GM18517 (cell line): ENCODE measurements at regions not wholly inside any gene's neighbourhood (a gene's known extent, or its start where the extent isn't known, plus 50 kb on each side); places are given as distances from the start of the nearest gene placed in this dataset.
"Not testable (repeated sequence)": the region's sequence is repeated elsewhere in the genome, so short reads cannot be mapped to it uniquely, and the experiment has no call there.

ENCODE experiments used
- ATAC-seq: cut with Tn5 transposase; IDR thresholded peaks from one replicate; pipeline ENCODE4 v1.9.1; 2021; ENCODE audit warnings: mild to moderate bottlenecking, moderate library complexity; ENCODE audit not compliant: unreplicated experiment

DNA sequence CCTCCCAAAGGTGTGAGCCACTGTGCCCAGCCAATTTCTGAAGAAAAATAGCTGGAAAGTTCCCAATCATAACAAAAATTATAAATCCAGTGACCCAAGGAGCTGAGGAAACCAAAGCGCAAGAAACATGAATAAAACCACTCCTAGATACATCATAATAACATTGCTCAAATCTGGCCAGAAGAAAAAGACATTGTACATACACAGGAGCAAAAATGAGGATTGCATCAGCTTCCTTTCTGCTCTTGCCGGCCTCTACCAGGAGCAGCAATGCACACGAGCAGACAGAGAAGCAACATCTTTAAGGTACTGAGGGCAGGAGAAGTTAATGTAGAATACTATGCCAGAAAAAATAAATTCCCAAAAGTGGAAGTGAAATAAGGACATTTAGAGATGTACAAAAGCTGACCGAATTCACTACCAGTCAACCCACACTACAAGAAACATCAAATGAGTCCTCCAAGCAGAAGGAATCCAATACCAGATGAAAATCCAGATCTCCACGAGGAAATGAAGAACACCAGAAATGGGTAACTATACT, 127.0 kb upstream of the NBPF11 start:
- not testable (repeated sequence) for ATAC-seq

DNA sequence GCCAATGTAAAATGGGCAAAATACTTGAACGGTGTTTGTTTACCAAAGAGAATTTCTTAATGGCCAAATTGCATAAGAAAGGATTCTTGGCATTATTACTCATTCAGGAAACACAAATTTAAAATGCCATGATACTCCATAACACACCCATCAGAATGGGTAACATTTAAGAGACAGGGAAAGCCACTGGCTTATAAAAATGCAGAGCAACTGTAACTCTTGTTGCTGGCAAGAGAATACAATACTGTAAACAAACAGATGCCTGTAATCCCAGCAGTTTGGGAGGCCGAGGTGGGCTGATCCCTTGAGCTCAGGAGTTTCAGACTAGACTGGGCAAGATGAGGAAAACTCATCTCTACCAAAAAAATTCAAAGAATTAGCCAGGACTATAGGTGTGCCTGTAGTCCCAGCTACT, 125.8 kb upstream of the NBPF11 start:
- not testable (repeated sequence) for ATAC-seq

DNA sequence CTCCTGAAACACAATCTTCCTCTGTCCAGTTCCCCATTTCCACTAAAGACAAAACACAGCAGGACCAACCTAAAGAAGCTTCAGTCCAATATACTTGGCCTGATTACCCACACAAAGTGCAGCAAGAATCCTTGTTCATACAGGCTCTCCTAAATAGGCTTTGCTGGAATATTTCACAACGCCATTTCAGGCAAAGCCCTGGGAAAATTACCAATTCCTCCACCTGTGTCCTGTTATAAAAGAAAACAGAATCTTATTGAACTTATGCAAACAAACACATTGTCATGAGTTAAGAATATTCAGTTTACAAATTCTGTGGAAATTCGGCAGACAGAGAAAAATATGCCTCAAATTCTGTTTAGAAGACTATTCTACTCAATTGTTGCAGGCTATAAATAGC, 115.0 kb upstream of the NBPF11 start:
- not testable (repeated sequence) for ATAC-seq

DNA sequence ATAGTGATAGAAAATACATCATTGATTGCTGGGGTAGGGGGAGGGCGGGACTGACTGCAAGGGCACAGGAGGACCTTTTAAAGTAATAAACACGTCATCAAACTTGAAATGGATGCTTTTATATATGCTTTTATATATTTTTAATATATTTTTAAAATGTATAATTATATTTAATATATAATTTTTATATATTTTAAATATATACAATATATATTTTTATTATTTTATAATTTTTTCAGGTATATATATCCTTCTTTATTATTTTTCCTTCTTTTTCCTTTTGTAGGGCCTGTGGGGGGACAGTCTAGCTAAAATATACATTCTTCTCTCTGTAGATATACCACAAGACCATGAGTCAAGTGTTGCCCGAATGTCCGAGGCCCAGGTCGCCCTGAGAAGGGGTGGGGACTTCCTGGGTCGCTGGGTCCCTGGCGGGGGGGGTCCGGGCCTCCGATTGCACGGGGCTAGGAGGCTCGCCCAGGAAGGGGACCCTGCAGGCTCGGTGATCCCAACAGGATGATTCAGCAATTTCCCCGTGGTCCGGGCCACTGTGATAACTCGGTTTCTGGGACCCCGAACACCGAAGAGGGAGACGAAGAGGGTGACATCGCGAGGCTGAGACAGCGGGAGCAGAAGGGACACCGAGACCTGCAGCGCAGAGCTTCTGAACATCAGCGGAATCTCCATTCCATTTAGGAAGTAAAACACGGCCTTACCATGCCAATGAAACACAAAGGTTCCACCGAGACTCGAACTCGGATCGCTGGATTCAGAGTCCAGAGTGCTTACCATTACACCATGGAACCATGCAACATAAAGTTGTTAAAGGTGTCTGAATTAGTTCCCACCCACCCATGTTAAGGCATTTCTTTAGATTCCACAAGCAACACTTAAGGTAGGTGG, 112.5 kb upstream of the NBPF11 start:
- ATAC-seq, result no peak

GRCh38 chr1:148263906-148264255, 111.8 kb upstream of the NBPF11 start:
- ATAC-seq, result no peak

DNA sequence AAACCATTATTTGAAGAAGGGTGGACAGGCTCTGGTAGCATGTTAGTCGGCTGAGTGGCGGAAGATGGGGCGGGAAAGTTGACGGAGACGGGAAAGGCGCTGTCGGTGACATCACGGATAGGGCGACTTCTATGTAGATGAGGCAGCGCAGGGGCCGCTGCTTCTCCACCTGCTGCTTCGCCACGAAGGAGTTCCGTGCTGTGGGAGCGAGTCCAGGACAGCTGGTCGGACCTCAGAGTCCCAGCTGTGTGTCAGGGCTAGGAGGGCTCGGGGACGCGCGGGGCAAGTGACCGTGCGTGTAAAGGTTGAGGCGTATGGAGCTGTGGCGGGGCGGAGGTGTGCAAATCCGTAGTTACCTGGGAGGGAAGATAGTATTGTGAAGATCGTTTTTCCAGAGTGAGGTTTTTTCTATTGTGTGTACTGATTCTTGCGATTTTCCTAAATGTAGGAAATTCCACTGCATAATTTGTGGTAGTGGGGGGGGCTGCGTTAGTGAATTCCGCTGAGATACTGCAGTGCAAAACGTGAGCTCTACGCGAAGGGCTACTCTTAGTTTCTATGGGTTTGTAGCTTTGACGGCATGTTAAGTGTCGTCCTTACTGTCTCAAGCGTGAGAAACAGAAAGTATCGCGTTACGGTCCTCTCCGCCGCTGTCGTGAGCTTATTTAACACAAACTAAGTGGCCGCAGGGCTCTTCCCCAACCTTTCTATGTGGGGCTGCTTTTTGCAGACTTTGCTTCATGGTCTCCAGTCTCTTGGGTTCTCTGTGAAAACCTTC, 111.2 kb upstream of the NBPF11 start:
- ATAC-seq, result peak; percentile 81

DNA sequence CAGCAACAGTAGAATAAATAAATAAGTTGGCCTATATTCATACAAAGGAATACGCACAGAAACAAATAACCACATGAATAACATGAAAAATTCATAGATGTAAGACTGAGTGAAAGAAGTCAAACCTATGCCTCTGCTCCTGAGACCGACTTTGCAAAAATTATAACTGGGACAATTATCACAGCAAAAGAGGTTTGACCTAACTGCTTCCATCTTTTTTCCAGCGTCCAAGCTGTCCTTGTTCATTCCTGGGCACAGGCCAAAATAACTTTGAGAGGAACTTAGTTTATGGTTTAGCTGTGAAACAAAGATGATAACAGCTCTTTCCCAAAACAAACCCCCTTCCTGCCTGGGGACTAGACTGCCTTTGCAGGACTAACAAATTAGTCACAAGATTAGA, 109.6 kb upstream of the NBPF11 start:
- ATAC-seq, result not testable (repeated sequence)

- not testable (repeated sequence) for ATAC-seq
These were observed 105.8 kb upstream of the NBPF11 start for GRCh38 chr1:148257886-148258285.

- ATAC-seq, result not testable (repeated sequence)
These were observed 102.7 kb upstream of the NBPF11 start for GRCh38 chr1:148254611-148255429.

- not testable (repeated sequence) for ATAC-seq
These were observed 101.7 kb upstream of the NBPF11 start for GRCh38 chr1:148253808-148254207.

DNA sequence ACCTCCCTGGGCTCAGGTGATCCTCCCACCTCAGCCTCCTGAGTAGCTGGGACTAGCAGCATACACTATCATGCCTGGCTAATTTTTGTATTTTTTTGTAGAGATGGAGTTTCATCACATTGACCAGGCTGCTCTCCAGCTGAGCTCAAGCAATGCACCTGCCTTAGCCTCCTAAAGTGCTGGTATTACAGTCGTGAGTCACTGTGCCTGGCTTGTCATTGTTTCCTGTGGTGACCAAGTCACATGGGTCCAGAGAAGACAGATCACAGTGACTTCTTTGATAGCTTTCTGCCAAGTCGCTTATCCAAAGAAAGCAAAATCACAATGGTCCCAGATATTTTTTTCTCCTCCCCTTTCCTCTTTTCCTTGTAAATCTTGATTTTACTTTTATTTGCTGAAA, 96.7 kb upstream of the NBPF11 start:
- not testable (repeated sequence) for ATAC-seq

DNA sequence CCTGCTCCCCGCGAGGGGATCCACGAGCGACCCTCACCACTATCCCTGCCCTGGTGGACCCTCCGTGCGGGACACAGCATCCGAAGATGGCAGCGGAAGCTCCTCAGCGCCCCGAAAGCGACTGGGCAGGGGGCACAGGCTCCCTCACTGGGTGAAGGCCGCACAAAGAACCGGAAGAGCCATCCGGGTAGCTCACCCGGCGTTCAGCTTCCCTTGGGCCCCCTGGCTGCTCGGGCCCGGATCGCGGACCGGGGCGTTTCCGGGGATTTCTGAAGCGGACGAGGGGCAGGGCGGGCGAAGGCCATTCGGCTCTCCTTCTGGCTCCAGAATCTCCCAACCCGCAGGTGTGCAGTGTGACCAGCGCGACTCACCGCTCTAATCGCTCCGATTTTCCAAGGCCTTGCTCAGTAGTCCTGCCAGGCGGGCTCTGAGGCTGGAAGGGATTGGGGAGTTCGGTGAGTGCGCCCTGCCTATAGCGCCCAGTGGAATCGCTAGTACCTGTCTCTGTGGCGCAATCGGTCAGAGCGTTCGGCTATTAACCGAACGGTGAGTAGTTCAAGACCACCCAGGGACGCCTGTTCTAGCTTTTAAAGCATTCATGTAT, 94.3 kb upstream of the NBPF11 start:
- not testable (repeated sequence) for ATAC-seq

- ATAC-seq, result not testable (repeated sequence)
These were observed 93.8 kb upstream of the NBPF11 start for GRCh38 chr1:148245843-148246242.

DNA sequence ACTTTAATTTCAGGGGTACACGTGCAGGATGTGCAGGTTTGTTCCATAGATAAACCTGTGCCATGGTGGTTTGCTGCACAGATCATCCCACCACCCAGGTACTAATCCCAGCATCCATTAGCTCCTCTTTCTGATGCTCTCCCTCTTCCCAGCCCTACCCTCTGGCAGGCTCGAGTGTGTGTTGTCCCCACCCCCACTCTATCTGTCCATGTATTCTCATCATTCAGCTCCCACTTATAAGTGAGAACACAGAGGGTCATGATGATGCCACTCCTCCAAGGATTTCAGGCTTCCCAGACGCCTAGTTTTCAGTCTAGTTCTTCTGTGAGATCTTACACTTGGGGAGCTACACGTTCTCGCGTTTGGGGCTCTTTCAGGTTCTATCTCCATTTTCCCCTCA, 93.4 kb upstream of the NBPF11 start:
- not testable (repeated sequence) for ATAC-seq

DNA sequence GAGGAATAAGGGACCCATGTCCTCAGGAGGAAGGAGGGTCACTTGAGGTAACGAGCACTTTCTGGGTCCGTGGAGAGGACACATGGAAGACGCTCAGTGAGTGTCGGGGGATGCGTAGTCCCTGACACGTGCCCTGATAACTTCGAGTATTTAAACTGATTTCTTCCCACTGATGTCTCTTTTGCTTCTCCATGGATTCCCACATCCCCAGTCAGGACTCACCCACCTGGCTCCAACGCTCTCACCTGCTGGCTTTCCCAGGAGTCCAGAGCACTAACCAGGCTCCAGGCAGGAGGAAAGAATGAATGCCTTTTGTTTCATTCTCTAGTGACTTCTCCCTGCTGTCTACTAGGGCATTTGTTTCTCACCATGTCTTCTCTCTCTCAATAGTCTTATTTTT, 81.2 kb upstream of the NBPF11 start:
- ATAC-seq, result not testable (repeated sequence)

GRCh38 chr1:148228846-148229245, 76.8 kb upstream of the NBPF11 start:
- not testable (repeated sequence) for ATAC-seq

GRCh38 chr1:148222399-148223159, 70.5 kb upstream of the NBPF11 start:
- not testable (repeated sequence) for ATAC-seq

DNA sequence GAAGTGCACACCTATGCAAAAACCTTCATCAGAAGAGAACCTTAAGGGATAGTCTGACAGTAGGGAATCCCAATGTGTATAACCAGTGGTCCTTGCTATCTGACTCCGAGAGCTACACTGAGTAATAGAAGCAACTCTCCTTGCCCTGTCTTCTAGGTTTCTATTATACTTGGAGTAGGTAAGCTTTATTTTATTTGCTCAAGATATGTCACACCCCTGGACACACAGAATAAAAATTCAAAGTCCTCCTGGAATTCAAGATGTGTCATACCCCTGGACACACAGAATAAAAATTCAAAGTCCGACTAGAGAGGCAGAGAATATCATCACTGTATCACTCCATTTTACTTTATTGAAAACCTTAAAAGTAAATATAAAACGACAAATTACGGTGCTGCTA, 69.5 kb upstream of the NBPF11 start:
- not testable (repeated sequence) for ATAC-seq

- ATAC-seq, result not testable (repeated sequence)
These were observed 67.1 kb upstream of the NBPF11 start for GRCh38 chr1:148219229-148219628.

- not testable (repeated sequence) for ATAC-seq
These were observed 59.1 kb upstream of the NBPF11 start for GRCh38 chr1:148211191-148211590.
